Renal cortical epithelial cell (primary cell): ENCODE measurements at regions not wholly inside any gene's neighbourhood (a gene's known extent, or its start where the extent isn't known, plus 50 kb on each side); places are given as distances from the start of the nearest gene placed in this dataset.
"Not testable (repeated sequence)": the region's sequence is repeated elsewhere in the genome, so short reads cannot be mapped to it uniquely, and the experiment has no call there.

Experiments used
- DNase-seq: peaks from one replicate; pipeline ENCODE4 v3.0.0-alpha.2; 2011; ENCODE audit warnings: low read depth

DNA sequence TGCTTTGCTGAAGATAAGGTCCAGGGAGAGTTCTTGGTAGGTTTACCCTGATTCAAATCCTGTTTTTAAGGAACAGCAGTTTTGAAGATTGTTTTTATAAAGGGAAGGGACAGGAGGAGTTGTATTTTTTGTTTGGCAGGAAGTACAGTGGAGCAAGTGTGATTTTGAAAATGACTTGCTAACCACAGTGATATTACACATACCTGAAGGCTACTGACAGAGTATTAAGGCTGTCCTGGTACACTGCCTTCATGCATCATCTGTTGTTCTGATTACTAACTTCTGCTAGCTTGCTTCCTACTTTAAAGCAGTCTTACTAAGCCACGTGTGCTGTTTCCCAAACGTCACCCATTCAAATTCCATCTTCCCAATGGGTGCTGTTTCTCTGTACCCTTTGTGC is 559.5 kb upstream of the SGCD start:
- no peak for DNase-seq

DNA sequence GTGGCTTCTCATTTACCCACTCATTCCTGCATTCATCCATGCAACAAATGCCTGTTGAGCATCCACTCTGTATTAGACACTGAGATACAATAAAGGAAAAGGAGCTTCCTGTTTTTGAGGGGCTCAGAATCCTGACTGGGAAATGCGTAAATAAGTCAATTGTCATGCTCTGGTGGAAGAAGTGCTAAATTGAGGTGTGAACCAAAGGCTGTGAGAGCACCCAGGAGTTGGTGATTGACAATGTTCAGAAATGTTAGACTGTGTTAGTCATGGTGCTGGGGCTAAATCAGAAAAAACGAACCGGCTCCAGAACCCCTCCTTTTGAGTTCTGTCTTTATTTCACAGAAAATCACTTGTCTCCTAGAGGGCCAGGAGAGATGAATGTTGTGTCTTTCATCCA is 558.6 kb upstream of the SGCD start:
- no peak for DNase-seq

DNA sequence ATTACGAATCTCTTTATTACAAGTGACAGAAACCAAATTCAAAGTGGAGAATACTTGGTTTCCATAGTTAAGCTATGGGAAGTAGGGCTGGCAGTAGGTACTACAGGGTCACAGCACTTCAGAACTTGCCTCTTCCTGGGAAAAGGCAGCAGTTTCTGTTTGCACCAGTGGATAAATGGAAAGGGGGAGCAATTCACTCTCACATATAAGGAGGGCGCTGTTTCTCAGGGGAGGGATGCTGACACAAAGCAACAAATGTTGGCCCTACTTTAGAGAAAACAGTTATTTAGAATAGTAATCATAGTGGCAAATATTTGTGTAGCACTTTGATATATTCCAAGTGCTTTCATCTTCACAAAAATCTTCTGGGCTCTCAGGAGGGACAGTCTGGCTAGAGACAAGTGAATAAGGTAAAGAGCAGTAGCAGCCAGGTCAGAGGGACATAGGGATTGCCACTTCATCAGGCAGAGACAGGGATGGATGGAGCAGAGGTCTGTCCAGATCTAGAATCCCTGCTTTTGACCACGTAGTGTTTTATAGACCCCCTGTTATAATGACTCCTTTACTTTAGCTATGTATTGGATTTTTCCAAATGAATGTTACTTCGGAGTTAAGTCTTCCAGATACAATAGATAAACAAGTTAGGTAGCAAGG is 554.8 kb upstream of the SGCD start:
- no peak for DNase-seq

DNA sequence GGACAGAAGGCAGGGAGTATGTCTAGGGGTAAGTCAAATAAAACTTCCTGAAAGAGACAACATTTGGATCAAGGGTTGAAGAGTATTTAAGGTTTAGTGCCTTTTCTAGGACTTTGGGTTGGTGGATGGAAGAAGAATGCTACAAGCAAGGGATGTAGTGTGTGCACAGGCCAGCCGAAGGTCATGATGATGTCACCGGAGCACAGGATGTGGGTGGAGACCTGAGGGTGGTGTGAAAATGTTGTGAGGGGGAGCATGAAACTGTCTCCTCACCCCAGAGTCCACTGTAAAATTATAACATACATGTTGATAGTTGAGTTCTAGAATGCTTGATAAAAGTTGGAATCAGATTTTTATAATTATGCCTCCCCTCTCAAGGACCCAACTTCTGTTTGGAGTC is 553.3 kb upstream of the SGCD start:
- DNase-seq: no peak

DNA sequence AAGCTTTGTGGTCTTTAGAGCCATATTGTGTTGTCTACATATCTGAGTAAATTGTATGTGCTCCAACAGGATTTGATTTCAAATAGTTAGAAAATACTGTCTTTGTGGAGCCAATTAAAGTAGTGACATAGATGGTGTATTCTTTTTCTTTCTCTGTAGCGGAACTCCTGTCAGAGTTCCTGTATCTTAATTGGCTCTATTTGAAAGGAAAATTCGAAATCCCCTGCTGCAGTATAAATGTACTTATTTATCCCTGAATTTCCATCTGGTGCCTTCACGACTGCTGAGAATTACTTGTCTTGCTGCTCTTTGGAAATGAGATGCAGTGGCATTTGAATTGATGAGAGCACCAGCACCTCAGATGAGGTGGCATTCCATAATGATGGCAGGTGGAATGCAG is 546.7 kb upstream of the SGCD start:
- no peak for DNase-seq

DNA sequence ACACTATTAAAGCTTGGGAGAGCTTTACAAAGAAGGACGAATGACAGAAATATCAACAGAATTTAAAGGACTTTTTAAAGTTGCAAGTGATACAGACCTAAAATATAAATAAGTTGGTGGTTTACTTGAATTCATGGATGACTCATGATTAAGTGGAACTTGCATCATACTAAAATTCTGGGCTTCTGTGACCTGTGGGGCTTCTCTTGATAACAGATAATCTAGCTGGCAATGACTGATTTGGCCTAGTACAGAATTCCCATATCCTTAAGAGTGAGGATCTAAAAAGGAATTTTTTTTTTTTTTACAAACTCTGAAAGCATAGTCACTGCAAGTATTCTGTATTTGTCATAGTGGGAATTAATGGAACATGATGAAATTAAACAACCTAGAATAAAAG is 543.7 kb upstream of the SGCD start:
- DNase-seq: no peak

DNA sequence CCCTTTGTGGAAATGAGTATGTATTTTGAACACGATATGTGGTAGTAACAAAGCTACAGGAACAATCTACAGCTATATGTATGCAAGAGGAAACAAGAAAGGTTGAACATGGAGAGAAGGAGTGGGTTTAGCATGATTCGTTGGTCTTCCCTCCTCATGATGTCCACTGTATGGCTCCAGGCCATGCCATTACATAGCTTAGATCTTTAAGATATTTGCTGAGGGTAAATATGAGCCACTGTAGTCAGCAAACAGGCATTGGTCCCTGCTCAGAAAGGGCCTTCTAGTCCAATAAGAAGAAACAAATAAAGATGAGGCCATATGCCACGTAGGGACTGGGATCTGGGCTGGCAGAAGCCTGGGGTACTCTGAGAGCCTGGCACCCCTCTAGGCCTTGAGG is 543.2 kb upstream of the SGCD start:
- no peak for DNase-seq

DNA sequence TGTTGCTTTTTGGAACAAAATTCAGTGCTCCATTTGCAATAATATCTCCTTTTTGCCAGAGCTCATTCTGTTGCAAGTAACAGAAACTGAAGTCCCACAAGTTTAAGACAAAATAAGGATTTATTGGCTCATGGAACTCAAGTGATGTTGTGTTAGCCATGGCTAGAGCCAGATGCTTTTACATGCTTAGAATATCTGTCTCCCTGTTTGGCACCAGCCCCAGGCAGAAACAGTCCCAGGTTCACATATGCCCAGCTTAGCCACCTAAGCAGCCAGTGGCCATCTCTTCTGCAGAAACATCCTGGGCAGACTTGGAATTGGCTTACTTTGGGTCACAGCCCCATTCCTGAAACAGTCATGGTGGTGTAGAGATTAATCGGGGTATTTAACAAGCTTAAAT is 540.9 kb upstream of the SGCD start:
- DNase-seq: no peak

DNA sequence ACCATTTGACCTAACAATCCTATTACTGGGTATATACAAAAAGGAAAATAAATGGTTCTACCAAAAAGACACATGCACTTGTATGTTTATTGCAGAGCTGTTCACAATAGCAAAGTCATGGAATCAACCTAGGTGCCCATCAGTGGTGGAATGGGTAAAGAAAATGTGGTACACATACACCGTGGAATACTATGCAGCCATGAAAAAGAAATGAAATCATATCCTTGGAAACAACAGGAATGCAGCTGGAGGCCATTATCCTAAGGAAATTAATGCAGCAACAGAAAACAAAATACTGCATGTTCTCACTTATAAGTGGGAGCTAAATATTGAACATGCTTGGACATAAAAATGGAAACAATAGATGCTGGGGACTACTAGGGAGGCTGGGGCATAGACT is 534.1 kb upstream of the SGCD start:
- no peak for DNase-seq

DNA sequence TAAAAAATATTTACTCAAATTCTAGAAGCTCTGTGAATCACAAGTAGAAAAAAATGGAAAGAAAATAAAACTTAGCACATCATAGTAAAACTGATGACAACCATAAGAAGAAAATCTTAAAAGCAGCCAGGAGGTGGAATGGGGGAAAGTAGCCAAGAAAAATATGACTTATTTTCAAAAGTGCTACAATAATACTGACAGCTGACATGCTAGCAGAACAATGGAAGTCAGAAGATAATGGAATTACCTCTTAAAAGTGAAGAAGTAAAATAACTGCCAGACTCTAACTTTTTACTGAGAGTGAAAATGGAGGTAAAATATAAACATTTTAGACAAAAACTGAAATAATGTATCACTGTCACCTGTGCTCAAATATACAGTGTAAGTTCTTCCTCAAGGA is 532.2 kb upstream of the SGCD start:
- DNase-seq: peak; percentile 1

DNA sequence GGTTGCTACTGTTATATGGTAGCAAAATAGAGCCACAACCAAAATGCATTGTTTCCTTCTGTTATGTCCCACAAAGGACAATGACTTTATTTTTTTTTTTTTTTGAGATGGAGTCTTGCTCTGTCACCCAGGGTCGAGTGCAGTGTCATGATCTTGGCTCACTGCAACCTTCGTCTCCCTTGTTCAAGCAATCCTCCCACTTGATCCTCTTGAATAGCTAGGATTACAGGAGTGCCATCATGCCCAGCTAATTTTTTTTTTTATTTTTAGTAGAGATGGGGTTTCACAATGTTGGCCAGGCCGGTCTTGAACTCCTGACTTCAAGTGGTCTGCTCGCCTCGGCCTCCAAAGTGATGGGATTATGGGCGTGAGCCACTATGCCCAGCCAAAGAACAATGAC is 527.7 kb upstream of the SGCD start:
- DNase-seq: no peak

DNA sequence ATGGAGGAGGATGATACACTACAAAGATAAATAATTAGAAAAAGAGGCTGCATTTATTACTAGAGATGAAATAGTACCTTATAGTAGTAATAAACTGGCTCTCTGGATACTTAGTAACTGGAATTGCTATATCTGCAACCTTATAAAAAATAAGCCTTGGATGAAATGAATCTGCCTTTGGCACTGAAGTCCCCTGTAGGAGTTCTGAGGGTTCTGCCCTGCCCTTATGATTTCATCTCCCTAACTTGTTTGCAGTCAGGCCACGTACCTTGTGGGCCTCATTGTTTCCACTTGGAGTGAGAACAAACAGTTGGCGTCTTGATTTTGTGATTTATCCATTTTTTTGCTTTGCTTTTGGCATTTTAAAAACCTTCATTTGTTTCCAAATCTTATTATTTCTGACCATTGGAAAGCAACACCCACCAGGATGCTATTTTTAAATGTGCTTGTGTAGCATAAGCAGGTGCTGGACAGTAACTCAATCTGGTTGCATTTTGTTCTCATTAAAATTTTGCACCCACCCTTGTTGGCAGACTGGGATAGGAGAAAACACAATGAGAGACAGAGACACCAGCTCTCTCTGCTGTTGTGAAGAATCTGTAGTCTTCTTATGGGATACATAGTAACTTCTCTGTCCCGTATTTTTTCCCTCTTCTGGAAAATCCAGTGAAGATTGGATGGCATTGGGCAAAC is 518.9 kb upstream of the SGCD start:
- DNase-seq: no peak

DNA sequence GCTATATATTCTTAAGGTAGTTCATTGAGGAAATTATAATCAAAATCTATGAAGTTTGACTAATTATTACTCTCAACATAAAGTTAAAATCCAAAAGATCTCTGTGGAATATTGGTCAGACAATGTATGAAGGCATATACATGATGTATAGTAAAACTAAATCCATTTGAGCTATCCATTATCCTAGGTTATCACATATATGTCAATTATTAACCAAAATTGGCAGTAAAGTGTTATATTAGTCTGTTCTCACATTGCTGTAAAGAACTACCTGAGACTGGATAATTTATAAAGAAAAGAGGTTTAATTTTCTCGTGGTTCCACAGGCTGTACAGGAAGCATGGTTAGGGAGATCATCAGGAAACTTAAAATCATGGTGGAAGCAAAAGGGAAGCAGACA is 511.7 kb upstream of the SGCD start:
- no peak for DNase-seq

DNA sequence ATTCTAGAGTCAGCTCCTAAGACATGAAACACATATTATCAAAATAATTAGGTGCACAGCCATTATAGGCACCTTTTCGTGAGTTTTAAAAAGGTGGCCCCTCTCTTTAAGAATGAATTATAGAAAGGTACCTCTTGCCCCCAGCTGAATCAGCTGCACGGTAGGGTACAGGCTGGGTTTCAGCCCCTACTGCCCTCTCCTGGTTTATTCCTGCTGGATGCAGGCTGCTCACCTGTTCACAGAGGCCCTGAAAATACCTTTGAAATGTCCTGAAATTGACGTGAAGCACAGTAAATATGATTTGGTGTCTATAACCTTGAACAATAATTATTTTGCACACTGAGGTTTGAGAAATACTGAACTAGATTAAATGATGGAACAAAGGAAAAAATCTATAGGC is 504.8 kb upstream of the SGCD start:
- no peak for DNase-seq

DNA sequence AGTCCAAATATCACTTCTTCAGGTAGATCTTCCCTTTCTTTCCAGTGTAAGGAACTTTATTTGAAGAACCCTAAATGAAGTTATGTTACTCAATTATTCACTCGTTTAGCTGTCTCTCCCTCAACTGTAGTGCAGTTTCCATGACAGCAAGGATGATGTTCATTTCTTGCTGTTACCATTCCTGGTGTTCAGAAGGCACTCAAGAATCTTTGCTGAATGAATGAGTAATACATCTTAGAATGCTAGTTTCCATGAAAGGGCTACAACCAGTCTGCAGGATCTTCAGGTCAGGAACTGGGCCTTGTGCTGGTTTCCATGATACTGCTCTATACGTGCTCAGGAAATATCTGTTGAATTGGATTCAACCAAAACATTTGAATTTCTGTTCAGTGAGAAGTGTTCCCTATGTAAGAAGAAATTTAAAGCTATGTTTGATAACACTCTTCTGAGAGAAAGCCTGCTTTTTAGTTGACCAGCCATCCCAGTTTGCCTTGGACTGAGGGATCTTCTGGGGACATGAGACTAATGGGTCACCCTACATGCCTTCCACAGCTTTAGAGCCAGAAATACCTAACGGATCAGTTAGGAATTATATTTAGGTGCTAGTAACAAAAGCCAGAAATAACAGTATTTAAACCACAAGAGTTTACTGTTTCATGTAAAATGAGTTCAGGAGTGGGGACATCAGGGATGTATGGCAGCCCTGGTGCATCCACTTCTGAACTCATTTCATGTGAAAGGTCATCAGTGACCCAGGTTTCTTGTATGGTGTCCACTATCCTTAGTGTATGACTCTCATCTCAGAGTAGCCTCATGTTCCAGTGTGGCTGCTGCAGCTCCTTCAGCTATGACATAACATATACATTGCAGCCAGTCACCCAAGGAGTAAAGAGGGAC is 500.1 kb upstream of the SGCD start:
- DNase-seq: no peak

DNA sequence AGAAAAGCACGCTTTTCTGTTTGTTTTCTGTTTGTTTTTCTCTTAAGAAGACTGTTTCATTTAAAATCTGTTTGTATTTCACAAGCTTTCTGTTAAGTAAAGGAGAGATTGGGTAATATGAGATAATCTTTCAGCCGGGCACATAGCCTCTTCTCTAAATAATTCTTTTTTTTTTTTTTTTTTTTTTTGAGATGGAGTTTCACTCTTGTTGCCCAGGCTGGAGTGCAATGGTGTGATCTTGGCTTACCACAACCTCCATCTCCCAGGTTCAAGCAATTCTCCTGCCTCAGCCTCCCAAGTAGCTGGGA is 499.5 kb upstream of the SGCD start:
- not testable (repeated sequence) for DNase-seq

DNA sequence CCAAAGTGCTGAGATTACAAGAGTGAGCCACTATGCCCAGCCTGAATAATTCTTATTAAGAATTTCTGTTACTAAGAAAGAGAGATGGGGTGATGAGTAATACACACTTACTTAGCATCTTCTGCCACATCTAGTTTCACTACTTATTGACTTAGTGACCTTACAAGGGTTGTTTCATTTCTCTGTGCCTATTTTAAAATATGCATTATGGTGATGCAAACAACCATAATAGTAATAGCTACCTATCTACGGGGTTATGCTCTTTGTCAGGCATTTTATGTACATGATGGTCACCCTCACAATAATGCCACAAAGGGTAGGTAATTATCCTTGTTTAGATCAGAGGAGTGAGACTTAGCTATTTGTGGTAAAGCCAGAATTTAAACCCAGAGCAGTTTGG is 499.0 kb upstream of the SGCD start:
- no peak for DNase-seq

DNA sequence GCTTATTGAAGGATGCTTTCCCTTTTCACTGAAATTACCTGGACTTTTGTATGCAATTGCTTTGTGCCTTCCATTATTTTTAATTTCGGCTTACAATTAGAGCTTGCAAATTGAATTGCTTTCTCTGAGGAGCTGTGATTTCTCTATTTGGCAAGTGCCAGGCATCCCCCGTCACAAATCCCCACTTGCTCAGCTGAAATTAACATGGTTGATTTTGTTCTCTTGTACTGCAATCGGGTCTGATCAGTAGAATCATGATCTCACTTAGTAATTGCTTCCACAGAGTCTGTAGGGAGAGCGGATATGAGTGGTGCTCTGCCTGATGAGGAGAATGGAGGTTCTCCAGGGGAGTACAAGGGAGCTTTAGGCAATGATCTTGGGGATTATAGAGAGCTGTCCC is 495.5 kb upstream of the SGCD start:
- DNase-seq: no peak

DNA sequence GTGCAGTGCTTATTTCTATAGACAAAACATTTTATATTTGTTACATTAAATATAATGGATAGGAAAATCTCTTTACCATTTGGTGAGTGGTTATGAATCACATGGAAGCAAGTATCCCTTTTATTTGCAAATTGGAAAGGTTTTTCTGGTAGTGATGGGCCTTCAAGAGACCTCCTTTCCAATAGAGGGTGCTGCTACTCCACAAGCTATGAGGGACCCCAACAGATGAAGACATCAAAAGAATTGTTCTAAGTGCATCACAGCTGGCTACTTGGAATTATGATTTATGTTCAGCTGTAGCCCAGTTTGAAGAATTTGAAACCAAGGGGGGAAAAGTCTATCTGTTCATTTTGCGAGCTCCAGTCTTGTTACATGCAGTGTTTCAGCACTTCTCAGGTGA is 493.7 kb upstream of the SGCD start:
- DNase-seq: no peak

DNA sequence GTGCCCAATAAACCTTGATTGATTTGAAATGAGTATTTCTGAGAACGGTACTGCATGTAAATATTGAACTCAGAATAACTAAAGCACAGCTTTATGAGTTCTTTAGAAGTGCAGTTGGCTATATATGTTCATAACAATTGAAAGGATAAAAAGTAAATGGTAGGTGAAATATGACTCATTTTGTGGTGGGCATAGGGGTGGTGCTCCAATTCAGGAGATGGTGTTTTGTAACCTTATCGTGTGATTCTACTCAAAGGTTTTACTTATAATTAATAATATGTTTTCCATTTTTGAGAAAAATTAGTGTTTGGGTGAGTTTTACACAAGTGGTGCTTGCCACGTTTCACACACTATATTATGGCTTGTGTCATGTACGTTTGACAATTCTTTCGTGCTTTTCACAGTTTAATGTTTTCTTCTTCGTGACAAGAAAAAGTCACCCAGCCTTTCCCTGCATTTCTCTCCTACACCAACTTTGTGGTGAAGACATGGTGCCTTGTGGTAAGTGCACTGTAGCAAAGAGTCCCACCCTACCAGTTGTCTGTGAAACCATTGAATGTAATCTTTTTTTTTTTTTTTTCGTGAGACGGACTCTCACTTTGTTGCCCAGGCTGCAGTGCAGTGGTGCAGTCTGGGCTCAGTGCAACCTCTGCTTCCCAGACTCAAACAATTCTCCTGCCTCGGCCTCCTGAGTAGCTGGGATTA is 492.5 kb upstream of the SGCD start:
- DNase-seq: no peak

DNA sequence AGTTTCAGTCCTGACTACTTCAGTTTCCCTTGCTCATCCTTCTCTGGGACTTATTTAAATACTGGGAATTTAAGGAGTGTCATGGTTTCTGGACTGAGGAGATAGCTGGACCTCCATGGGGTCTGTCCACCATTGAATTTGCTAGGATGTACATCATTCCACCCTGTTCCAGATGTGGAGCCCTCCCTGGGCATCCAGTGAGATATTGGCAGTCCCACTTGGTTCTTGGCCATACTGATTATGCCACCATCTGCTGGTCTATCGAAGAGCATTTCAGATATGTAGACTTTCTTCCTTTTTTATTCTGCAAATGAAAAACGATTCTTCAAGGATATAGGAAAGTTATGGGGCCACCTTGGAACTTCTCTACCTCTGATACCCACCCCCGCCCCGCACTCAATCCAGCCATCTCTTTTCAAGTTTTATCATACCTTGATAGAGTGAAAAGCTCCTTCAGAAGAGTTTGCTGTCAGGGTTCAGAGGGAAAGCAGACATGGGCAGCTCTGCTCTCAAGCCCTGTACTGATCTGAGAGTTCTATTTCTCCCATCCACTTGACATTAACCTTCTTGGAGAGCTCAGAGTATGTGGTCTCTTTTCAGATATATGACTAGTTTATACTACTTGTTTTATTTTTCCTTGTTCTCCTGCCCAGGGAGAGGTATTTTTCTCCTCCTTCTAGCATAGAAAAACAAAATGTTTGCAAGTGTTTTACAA is 490.7 kb upstream of the SGCD start:
- no peak for DNase-seq

DNA sequence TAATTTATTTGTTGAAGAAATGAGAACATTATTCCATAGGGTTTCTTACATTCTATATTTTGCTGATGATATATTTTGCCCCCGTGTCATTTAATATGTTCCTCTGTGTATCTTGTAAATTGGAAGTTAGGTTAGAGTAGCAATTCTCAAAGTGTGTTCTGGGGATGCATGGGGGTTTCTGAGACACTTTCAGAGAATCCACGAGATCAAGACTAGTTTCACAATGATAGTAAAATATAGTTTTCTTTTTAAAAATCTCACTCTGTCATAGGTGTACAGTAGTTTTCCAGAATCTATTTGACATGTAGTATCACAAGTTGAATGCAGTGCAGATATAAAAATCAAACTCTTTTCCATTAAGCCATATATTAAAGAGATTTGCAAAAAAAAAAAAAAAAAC is 488.6 kb upstream of the SGCD start:
- DNase-seq: no peak
